GM23338 (cell line): ENCODE measurements at regions not wholly inside any gene's neighbourhood (a gene's known extent, or its start where the extent isn't known, plus 50 kb on each side); places are given as distances from the start of the nearest gene placed in this dataset.

Source experiments
- ATAC-seq: fragments of 200-7000 bp; cut with Tn5 transposase; 3 replicates; pipeline ENCODE4 v1.9.1; 2020
- DNase-seq: peaks from one replicate; pipeline ENCODE4 v3.0.0-alpha.2; 2015; ENCODE audit warnings: low spot score
- H2AFZ ChIP-seq: fragments of 200-600 bp; sonication (generic); 2 replicates; pipeline ENCODE4 v1.8.0; 2016; ENCODE audit warnings: antibody characterized with exemption, mild to moderate bottlenecking, moderate library complexity
- H3F3A ChIP-seq: fragments of 200-600 bp; sonication (generic); replicated peaks from 2 replicates; pipeline ENCODE4 v1.8.0; 2017; ENCODE audit warnings: antibody characterized with exemption, mixed run types, low read depth
- H3K27ac ChIP-seq: fragments of 200-600 bp; sonication (generic); 2 replicates; pipeline ENCODE4 v1.6.1; 2016; ENCODE audit warnings: low read depth
- H3K27me3 ChIP-seq: fragments of 200-600 bp; sonication (generic); 2 replicates; pipeline ENCODE4 v1.8.0; 2016; ENCODE audit warnings: mild to moderate bottlenecking, mixed run types, moderate library complexity; ENCODE audit not compliant: insufficient read depth
- H3K36me3 ChIP-seq: fragments of 200-600 bp; sonication (generic); 2 replicates; pipeline ENCODE4 v1.8.0; 2016; ENCODE audit warnings: mild to moderate bottlenecking; ENCODE audit not compliant: insufficient read depth
- H3K4me1 ChIP-seq: fragments of 200-600 bp; sonication (generic); 2 replicates; pipeline ENCODE4 v1.8.0; 2016; ENCODE audit warnings: mild to moderate bottlenecking, moderate library complexity; ENCODE audit not compliant: insufficient read depth
- H3K4me2 ChIP-seq: fragments of 200-600 bp; sonication (generic); 2 replicates; pipeline ENCODE4 v1.7.1; 2017; ENCODE audit warnings: mixed run types
- H3K4me3 ChIP-seq: fragments of 200-600 bp; sonication (generic); 2 replicates; pipeline ENCODE4 v1.6.1; 2016; ENCODE audit warnings: mixed run types
- H3K79me2 ChIP-seq: fragments of 200-600 bp; sonication (generic); replicated peaks from 2 replicates; pipeline ENCODE4 v1.8.0; 2017; ENCODE audit warnings: mild to moderate bottlenecking; ENCODE audit not compliant: insufficient read depth
- H3K9me2 ChIP-seq: fragments of 200-600 bp; sonication (generic); 2 replicates; pipeline ENCODE4 v1.8.0; 2017; ENCODE audit not compliant: insufficient read depth
- H4K20me1 ChIP-seq: fragments of 200-600 bp; sonication (generic); replicated peaks from 2 replicates; pipeline ENCODE4 v1.8.0; 2017; ENCODE audit warnings: mild to moderate bottlenecking; ENCODE audit not compliant: insufficient read depth
- H3K27ac Mint-ChIP-seq: 2 replicates; pipeline ENCODE4 v1.8.0; 2020; ENCODE audit warnings: inconsistent platforms, mild to moderate bottlenecking, moderate library complexity, mixed read lengths
- H3K27me3 Mint-ChIP-seq: 3 replicates; pipeline ENCODE4 v1.8.0; 2022; ENCODE audit warnings: low read depth, mild to moderate bottlenecking, moderate library complexity, mixed read lengths, inconsistent platforms; ENCODE audit not compliant: insufficient read depth, poor library complexity
- H3K36me3 Mint-ChIP-seq: 3 replicates; pipeline ENCODE4 v1.8.0; 2021; ENCODE audit warnings: low read depth, mild to moderate bottlenecking, inconsistent platforms, moderate library complexity, mixed read lengths
- H3K4me1 Mint-ChIP-seq: 3 replicates; pipeline ENCODE4 v1.8.0; 2020; ENCODE audit warnings: mild to moderate bottlenecking, inconsistent platforms, mixed read lengths
- H3K4me3 Mint-ChIP-seq: 3 replicates; pipeline ENCODE4 v1.8.0; 2021; ENCODE audit warnings: moderate library complexity, mild to moderate bottlenecking, inconsistent platforms, mixed read lengths
- H3K9me3 Mint-ChIP-seq: 3 replicates; pipeline ENCODE4 v1.8.0; 2020; ENCODE audit warnings: moderate library complexity, mild to moderate bottlenecking, inconsistent platforms, mixed read lengths
- CREB1 ChIP-seq: fragments of 250-450 bp; sonication (Bioruptor Pico); IDR thresholded peaks from 2 replicates; pipeline ENCODE4 v1.5.0; 2020; ENCODE audit warnings: low read depth, mild to moderate bottlenecking, moderate library complexity
- CTCF ChIP-seq, 2 experiments: fragments of 200-600 bp in 1 of 2; sonication (generic) in 1 of 2; conservative IDR thresholded peaks; 2 replicates each; pipeline versions ENCODE4 v1.5.1 to v1.6.1; 2016 to 2017; ENCODE audit warnings: antibody characterized with exemption in 2 of 2, low read depth in 2 of 2, mild to moderate bottlenecking in 2 of 2, moderate library complexity in 1 of 2
- ETS1 ChIP-seq: IDR thresholded peaks from 2 replicates; pipeline ENCODE4 v1.6.1; 2016; ENCODE audit warnings: antibody characterized with exemption
- EZH2 ChIP-seq: fragments of 200-600 bp; sonication (generic); IDR thresholded peaks from one replicate; pipeline ENCODE4 v1.8.0; 2017; ENCODE audit warnings: antibody characterized with exemption, mild to moderate bottlenecking, low read depth; ENCODE audit not compliant: unreplicated experiment
- EZH2phosphoT487 ChIP-seq: fragments of 200-600 bp; sonication (generic); IDR thresholded peaks from one replicate; pipeline ENCODE4 v1.8.1; 2018; ENCODE audit warnings: antibody characterized with exemption; ENCODE audit not compliant: unreplicated experiment
- JUNB ChIP-seq: IDR thresholded peaks from one replicate; pipeline ENCODE4 v1.6.1; 2016; ENCODE audit warnings: antibody characterized with exemption; ENCODE audit not compliant: unreplicated experiment
- NANOG ChIP-seq: IDR thresholded peaks from 2 replicates; pipeline ENCODE4 v1.6.1; 2016; ENCODE audit warnings: antibody characterized with exemption, borderline replicate concordance
- POLR2AphosphoS5 ChIP-seq: IDR thresholded peaks from 2 replicates; pipeline ENCODE4 v1.6.1; 2016; ENCODE audit warnings: antibody characterized with exemption, low read depth
- REST ChIP-seq: IDR thresholded peaks from one replicate; pipeline ENCODE4 v1.6.1; 2018; ENCODE audit warnings: antibody characterized with exemption; ENCODE audit not compliant: unreplicated experiment
- STAT1 ChIP-seq: IDR thresholded peaks from one replicate; pipeline ENCODE4 v1.6.1; 2016; ENCODE audit warnings: antibody characterized with exemption; ENCODE audit not compliant: unreplicated experiment
- ZNF114 ChIP-seq: fragments of 250-450 bp; sonication (Bioruptor Pico); IDR thresholded peaks from 2 replicates; pipeline ENCODE4 v1.5.0; 2020; ENCODE audit warnings: mild to moderate bottlenecking, moderate library complexity
- ZNF331 ChIP-seq: fragments of 250-450 bp; sonication (Bioruptor Pico); IDR thresholded peaks from 2 replicates; pipeline ENCODE4 v1.5.0; 2020; ENCODE audit warnings: low read depth, mild to moderate bottlenecking, moderate library complexity
- ZNF462 ChIP-seq: fragments of 250-450 bp; sonication (Bioruptor Pico); IDR thresholded peaks from 2 replicates; pipeline ENCODE4 v1.5.0; 2020; ENCODE audit warnings: mild to moderate bottlenecking, moderate library complexity

GRCh38 chr3:74535281-74535680, 79.2 kb downstream of the CNTN3 start:
- Histone ChIP-seq H3K4me1 (no peaks in the 10 kb centered on the region), H4K20me1 (no peaks in the 10 kb centered on the region), H3K79me2 (no peaks in the 10 kb centered on the region), H3K4me3 (no peak overlapping the region), H3K27me3 (no peaks in the 10 kb centered on the region), H3K4me2 (no peak overlapping the region), H3K36me3 (no peaks in the 10 kb centered on the region), H3F3A (no peaks in the 10 kb centered on the region), H2AFZ (no peak overlapping the region), H3K9me2 (no peaks in the 10 kb centered on the region), H3K27ac (no peak overlapping the region)
- peaks cover 3% of the 10 kb centered on the region for H3K27me3 Mint-ChIP-seq
- ATAC-seq (no peak), DNase-seq (no peak)
- no peak for TF ChIP-seq CTCF (conservative IDR thresholded peaks at IDR 0.05; ENCODE audit: low read depth in 2 of 2)
- no peak for TF ChIP-seq POLR2AphosphoS5
- no peak for TF ChIP-seq ZNF462
- TF ChIP-seq NANOG = no peak
- TF ChIP-seq CREB1 = no peak
- no peak for TF ChIP-seq ETS1
- TF ChIP-seq EZH2 = no peak
- TF ChIP-seq JUNB = no peak
- no peak for TF ChIP-seq ZNF331 (CRISPR knock-in tag)
- TF ChIP-seq STAT1 = no peak
- TF ChIP-seq REST = no peak
- no peak for TF ChIP-seq EZH2phosphoT487
- no peak for TF ChIP-seq ZNF114 (CRISPR knock-in tag)
- H3K4me1 Mint-ChIP-seq = peaks cover 3% of the 10 kb centered on the region; the same call in 1 of the 3 replicates
- no peak overlapping the region for H3K27ac Mint-ChIP-seq
- no peaks in the 10 kb centered on the region; the same call in 2 of the 3 replicates for H3K9me3 Mint-ChIP-seq
- H3K4me3 Mint-ChIP-seq = no peak overlapping the region
- H3K36me3 Mint-ChIP-seq = no peaks in the 10 kb centered on the region
